ENCODE measurements at regions not wholly inside any gene's neighbourhood (a gene's known extent, or its start where the extent isn't known, plus 50 kb on each side); places are given as distances from the start of the nearest gene placed in this dataset.
A peak's percentile ranks its signal among the peaks of the same experiment; 100 is the strongest.

DNA sequence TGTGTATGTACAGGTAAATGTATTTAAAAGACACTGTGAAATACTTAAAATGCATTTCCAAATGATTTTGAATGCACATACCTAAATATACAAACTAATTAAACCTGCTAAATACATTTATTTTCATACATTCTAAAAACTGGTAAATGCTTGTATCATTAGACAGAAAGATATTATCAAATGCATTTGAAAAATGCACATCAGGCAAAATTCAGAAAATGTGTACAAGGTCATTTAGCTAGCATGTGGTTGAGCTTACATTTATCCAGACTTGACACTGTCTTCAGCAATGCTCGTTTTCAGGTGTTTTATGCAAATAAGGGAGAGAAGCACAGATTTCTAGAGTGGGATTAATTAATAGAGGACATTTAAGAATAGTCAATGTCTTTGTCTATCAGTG lies 374.2 kb downstream of the SUCLG1 start:
- H3K4me1 ChIP-seq (ENCODE audit: low read length) = peaks cover 2% of the 10 kb centered on the region; the same call in 1 of the 2 replicates
- H4K20me1 ChIP-seq (ENCODE audit: insufficient read depth, low read length) = no peaks in the 10 kb centered on the region
- H3F3A ChIP-seq (ENCODE audit: insufficient read depth, low read length) = no peaks in the 10 kb centered on the region
- H3K4me2 ChIP-seq (ENCODE audit: low read depth, low read length) = no peak overlapping the region
- no peaks in the 10 kb centered on the region for H3K79me2 ChIP-seq (ENCODE audit: low read length)
- DNase-seq = peak; percentile 19
- no peaks in the 10 kb centered on the region for H3K9me2 ChIP-seq (replicated peaks; ENCODE audit: insufficient read depth, low read length)
- no peak for TF ChIP-seq EZH2phosphoT487 (IDR thresholded peaks at IDR 0.05; ENCODE audit: low read length)
- TF ChIP-seq EZH2 (optimal IDR thresholded peaks at IDR 0.05; ENCODE audit: low read depth, low read length) = no peak
- TF ChIP-seq, protein P1, sequence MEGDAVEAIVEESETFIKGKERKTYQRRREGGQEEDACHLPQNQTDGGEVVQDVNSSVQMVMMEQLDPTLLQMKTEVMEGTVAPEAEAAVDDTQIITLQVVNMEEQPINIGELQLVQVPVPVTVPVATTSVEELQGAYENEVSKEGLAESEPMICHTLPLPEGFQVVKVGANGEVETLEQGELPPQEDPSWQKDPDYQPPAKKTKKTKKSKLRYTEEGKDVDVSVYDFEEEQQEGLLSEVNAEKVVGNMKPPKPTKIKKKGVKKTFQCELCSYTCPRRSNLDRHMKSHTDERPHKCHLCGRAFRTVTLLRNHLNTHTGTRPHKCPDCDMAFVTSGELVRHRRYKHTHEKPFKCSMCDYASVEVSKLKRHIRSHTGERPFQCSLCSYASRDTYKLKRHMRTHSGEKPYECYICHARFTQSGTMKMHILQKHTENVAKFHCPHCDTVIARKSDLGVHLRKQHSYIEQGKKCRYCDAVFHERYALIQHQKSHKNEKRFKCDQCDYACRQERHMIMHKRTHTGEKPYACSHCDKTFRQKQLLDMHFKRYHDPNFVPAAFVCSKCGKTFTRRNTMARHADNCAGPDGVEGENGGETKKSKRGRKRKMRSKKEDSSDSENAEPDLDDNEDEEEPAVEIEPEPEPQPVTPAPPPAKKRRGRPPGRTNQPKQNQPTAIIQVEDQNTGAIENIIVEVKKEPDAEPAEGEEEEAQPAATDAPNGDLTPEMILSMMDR (IDR thresholded peaks at IDR 0.05; ENCODE audit: low read length) = no peak
- H3K36me3 ChIP-seq (replicated peaks; ENCODE audit: insufficient read depth, low read length) = no peaks in the 10 kb centered on the region
- H2AFZ ChIP-seq (ENCODE audit: low read length) = no peak overlapping the region
- no peak overlapping the region for H3K9ac ChIP-seq (ENCODE audit: low read length)
- H3K27me3 ChIP-seq (replicated peaks; ENCODE audit: insufficient read depth, low read length) = no peaks in the 10 kb centered on the region
- H3K27ac ChIP-seq (ENCODE audit: low read length) = no peak overlapping the region
- no peaks in the 10 kb centered on the region for H3K9me3 ChIP-seq (replicated peaks; ENCODE audit: insufficient read depth, low read length)
- no peak overlapping the region for H3K4me3 ChIP-seq (ENCODE audit: low read length)

DNA sequence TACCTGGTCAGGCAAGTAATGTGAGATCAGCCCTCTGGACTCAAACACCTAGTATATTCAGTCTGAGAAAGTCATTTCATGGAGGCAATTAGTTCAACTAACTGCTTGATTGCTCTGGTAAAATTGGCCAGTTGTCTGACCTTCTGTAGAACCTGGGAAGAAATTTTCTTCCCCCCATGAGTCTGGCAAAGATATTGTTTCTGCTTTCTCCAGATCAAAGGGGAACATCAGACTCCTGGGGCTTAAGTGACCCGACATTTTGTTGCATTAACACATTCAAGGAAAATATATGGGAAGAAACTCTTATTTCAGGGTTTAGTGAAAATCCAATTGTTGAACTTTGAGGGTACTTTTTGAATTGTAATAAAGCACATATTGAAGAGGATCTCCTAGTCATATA lies 375.1 kb downstream of the SUCLG1 start:
- Histone ChIP-seq H3K79me2 (ENCODE audit: low read length) (no peaks in the 10 kb centered on the region), H3K4me2 (ENCODE audit: low read depth, low read length) (no peak overlapping the region), H2AFZ (ENCODE audit: low read length) (no peak overlapping the region), H3K9me2 (replicated peaks; ENCODE audit: insufficient read depth, low read length) (no peaks in the 10 kb centered on the region), H3K4me1 (ENCODE audit: low read length) (peaks cover 11% of the 10 kb centered on the region), H3K36me3 (replicated peaks; ENCODE audit: insufficient read depth, low read length) (no peaks in the 10 kb centered on the region), H3K4me3 (ENCODE audit: low read length) (no peak overlapping the region), H3K9me3 (replicated peaks; ENCODE audit: insufficient read depth, low read length) (no peaks in the 10 kb centered on the region), H3K27ac (ENCODE audit: low read length) (no peak overlapping the region), H3K27me3 (replicated peaks; ENCODE audit: insufficient read depth, low read length) (no peaks in the 10 kb centered on the region), H3F3A (ENCODE audit: insufficient read depth, low read length) (no peaks in the 10 kb centered on the region; the same call in 1 of the 2 replicates), H3K9ac (ENCODE audit: low read length) (no peak overlapping the region), H4K20me1 (ENCODE audit: insufficient read depth, low read length) (no peaks in the 10 kb centered on the region)
- TF ChIP-seq, protein P1 (IDR thresholded peaks at IDR 0.05; ENCODE audit: low read length) = no peak
- TF ChIP-seq EZH2 (optimal IDR thresholded peaks at IDR 0.05; ENCODE audit: low read depth, low read length) (no peak), EZH2phosphoT487 (IDR thresholded peaks at IDR 0.05; ENCODE audit: low read length) (no peak)
- DNase-seq = no peak

DNA sequence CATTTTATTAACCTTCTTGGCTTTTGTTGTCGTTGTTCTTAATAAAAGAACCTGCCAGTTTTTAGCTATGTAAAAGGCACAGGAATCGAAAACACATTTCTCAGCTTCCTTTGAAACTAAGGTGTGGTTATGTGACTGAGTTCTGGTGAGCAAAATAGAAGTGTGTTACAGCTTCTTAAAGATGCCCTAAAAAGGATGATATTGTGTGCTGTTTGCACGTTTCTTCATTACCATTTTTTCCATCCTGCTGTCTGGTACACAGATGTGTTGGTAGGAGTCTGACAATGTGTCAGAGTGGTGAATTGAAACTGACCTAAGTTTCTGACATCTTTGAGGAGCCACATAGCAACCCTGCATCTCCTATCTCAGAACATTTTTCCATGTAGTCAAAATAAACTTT lies 380.6 kb downstream of the SUCLG1 start:
- DNase-seq = peak; percentile 67

More for the DNA sequence above, 380.6 kb downstream of the SUCLG1 start:
- Histone ChIP-seq H3K27me3 (replicated peaks; ENCODE audit: insufficient read depth, low read length) (no peaks in the 10 kb centered on the region), H3K4me3 (ENCODE audit: low read length) (no peak overlapping the region), H3K4me1 (ENCODE audit: low read length) (peaks cover 22% of the 10 kb centered on the region), H3K36me3 (replicated peaks; ENCODE audit: insufficient read depth, low read length) (no peaks in the 10 kb centered on the region), H3K9me3 (replicated peaks; ENCODE audit: insufficient read depth, low read length) (no peaks in the 10 kb centered on the region), H3K79me2 (ENCODE audit: low read length) (no peaks in the 10 kb centered on the region), H3K4me2 (ENCODE audit: low read depth, low read length) (peak overlapping the region; percentile 35), H2AFZ (ENCODE audit: low read length) (no peak overlapping the region), H3K27ac (ENCODE audit: low read length) (peak overlapping the region; percentile 49; the same call in 1 of the 2 replicates), H4K20me1 (ENCODE audit: insufficient read depth, low read length) (no peaks in the 10 kb centered on the region), H3K9ac (ENCODE audit: low read length) (no peak overlapping the region), H3F3A (ENCODE audit: insufficient read depth, low read length) (peaks cover 11% of the 10 kb centered on the region), H3K9me2 (replicated peaks; ENCODE audit: insufficient read depth, low read length) (no peaks in the 10 kb centered on the region)
- TF ChIP-seq EZH2phosphoT487 (IDR thresholded peaks at IDR 0.05; ENCODE audit: low read length) (no peak), EZH2 (optimal IDR thresholded peaks at IDR 0.05; ENCODE audit: low read depth, low read length) (no peak)
- TF ChIP-seq, protein P1 (IDR thresholded peaks at IDR 0.05; ENCODE audit: low read length) = no peak
